Activated CD8-positive, alpha-beta T cell treated with anti-CD3 and anti-CD28 coated beads for 36 hours (primary cell): ENCODE measurements at regions not wholly inside any gene's neighbourhood (a gene's known extent, or its start where the extent isn't known, plus 50 kb on each side); places are given as distances from the start of the nearest gene placed in this dataset.
"Not testable (repeated sequence)": the region's sequence is repeated elsewhere in the genome, so short reads cannot be mapped to it uniquely, and the experiment has no call there.

ENCODE experiments used
- ATAC-seq: fragments of 200-7000 bp; cut with Tn5 transposase; one replicate; pipeline ENCODE4 v1.10.0; 2021; ENCODE audit warnings: mild to moderate bottlenecking, moderate library complexity
- CTCF ChIA-PET: fragments of 350-600 bp; sonication (Branson Sonifier 250); formaldehyde crosslinking; loops from one replicate; lab custom pipeline; 2021; ENCODE audit warnings: antibody characterized with exemption; lab: Charles Lee
- POLR2A ChIA-PET: fragments of 350-600 bp; sonication (Branson Sonifier 250); formaldehyde crosslinking; loops from one replicate; lab custom pipeline; 2021; ENCODE audit warnings: antibody characterized with exemption; lab: Charles Lee
- DNase-seq: peaks from one replicate; pipeline ENCODE4 v3.0.0-alpha.2; 2020
- H3K27ac Mint-ChIP-seq: one replicate; pipeline ENCODE4 v1.8.0; 2021; ENCODE audit warnings: mild to moderate bottlenecking, mixed read lengths
- H3K27me3 Mint-ChIP-seq: one replicate; pipeline ENCODE4 v1.8.0; 2021; ENCODE audit warnings: mixed read lengths
- H3K36me3 Mint-ChIP-seq: one replicate; pipeline ENCODE4 v1.8.0; 2021; ENCODE audit warnings: low read depth, mixed read lengths
- H3K4me1 Mint-ChIP-seq: one replicate; pipeline ENCODE4 v1.8.0; 2021; ENCODE audit warnings: low read depth, mixed read lengths
- H3K4me3 Mint-ChIP-seq: one replicate; pipeline ENCODE4 v1.8.0; 2021; ENCODE audit warnings: mild to moderate bottlenecking, moderate library complexity, mixed read lengths
- H3K9me3 Mint-ChIP-seq: one replicate; pipeline ENCODE4 v1.8.0; 2021; ENCODE audit warnings: mixed read lengths
- intact Hi-C: fragments of 100-400 bp; cut with micrococcal nuclease; formaldehyde crosslinking; loops from one replicate; pipeline ENCODE4 v1.10.0; 2022
- TF ChIP-seq, protein P1 (sequence below): fragments of 200-600 bp; IDR thresholded peaks from one replicate; pipeline ENCODE4 v1.8.0; 2022; ENCODE audit warnings: antibody characterized with exemption, mild to moderate bottlenecking

DNA sequence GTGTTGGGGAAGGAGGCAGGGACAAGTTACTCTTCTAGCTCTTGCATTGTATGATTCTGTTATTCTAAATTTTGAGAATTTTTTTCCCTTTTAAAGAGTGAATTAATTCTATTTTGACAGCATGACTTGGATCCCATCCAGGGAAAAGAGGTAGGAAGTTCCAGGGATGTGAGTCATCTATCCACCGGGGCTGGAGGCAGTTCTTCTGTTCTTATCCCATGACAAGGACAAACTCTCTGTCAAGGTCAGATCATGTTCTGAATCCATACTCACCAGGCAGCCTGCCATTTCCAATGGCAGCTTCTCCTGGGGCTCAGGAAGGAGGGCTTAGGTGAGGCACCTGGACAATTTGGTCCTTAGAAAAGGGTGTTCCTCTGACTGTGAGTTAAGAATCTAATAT is 132.0 kb upstream of the MED14 start:
- ATAC-seq (no peak), DNase-seq (no peak)
- TF ChIP-seq, protein P1, sequence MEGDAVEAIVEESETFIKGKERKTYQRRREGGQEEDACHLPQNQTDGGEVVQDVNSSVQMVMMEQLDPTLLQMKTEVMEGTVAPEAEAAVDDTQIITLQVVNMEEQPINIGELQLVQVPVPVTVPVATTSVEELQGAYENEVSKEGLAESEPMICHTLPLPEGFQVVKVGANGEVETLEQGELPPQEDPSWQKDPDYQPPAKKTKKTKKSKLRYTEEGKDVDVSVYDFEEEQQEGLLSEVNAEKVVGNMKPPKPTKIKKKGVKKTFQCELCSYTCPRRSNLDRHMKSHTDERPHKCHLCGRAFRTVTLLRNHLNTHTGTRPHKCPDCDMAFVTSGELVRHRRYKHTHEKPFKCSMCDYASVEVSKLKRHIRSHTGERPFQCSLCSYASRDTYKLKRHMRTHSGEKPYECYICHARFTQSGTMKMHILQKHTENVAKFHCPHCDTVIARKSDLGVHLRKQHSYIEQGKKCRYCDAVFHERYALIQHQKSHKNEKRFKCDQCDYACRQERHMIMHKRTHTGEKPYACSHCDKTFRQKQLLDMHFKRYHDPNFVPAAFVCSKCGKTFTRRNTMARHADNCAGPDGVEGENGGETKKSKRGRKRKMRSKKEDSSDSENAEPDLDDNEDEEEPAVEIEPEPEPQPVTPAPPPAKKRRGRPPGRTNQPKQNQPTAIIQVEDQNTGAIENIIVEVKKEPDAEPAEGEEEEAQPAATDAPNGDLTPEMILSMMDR, result no peak
- intact Hi-C loops, result no loop called here
- H3K4me3 Mint-ChIP-seq, result no peak overlapping the region
- H3K9me3 Mint-ChIP-seq, result no peaks in the 10 kb centered on the region
- ChIA-PET POLR2A (no interaction called here), CTCF (no interaction called here)
- H3K4me1 Mint-ChIP-seq, result peaks cover 12% of the 10 kb centered on the region
- H3K27ac Mint-ChIP-seq, result no peak overlapping the region
- H3K36me3 Mint-ChIP-seq, result no peaks in the 10 kb centered on the region
- H3K27me3 Mint-ChIP-seq, result peaks cover 1% of the 10 kb centered on the region

- H3K4me3 Mint-ChIP-seq, result no peak overlapping the region
- ATAC-seq (no peak), DNase-seq (no peak)
- no peak overlapping the region for H3K27ac Mint-ChIP-seq
- POLR2A ChIA-PET, result no interaction called here
- no peaks in the 10 kb centered on the region for H3K36me3 Mint-ChIP-seq
- intact Hi-C loops, result no loop called here
- CTCF ChIA-PET, result no interaction called here
- H3K27me3 Mint-ChIP-seq, result peaks cover 1% of the 10 kb centered on the region
- H3K9me3 Mint-ChIP-seq, result no peaks in the 10 kb centered on the region
- peaks cover 12% of the 10 kb centered on the region for H3K4me1 Mint-ChIP-seq
- TF ChIP-seq, protein P1, result no peak
Observed at GRCh38 chrX:40868868-40869267, 133.5 kb upstream of the MED14 start.

DNA sequence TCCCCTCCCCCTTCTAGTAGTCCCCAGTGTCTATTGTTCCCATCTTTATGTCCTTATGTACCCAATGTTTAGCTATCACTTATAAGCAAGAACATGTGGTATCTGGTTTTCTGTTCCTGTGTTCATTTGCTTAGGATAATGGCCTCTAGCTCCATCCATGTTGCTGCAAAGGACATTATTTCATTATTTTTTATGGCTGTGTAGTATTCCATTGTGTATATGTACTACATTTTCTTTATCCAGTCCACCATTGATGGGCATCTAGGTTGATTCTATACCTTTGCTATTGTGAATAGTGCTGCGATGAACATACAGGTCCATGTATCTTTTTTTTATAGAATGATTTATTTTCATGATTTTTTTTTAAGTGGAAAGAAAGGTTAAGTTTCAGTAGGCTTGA is 135.6 kb upstream of the MED14 start:
- H3K27ac Mint-ChIP-seq, H3K4me3 Mint-ChIP-seq, CTCF ChIA-PET, ATAC-seq, H3K9me3 Mint-ChIP-seq, DNase-seq, POLR2A ChIA-PET, H3K36me3 Mint-ChIP-seq, H3K27me3 Mint-ChIP-seq: not testable (repeated sequence)
- intact Hi-C loops, result loop anchor here (10.0 kb wide), 1 partner anchor 244 kb away; no protein-coding TSS in a partner anchor
- peaks cover 12% of the 10 kb centered on the region for H3K4me1 Mint-ChIP-seq

DNA sequence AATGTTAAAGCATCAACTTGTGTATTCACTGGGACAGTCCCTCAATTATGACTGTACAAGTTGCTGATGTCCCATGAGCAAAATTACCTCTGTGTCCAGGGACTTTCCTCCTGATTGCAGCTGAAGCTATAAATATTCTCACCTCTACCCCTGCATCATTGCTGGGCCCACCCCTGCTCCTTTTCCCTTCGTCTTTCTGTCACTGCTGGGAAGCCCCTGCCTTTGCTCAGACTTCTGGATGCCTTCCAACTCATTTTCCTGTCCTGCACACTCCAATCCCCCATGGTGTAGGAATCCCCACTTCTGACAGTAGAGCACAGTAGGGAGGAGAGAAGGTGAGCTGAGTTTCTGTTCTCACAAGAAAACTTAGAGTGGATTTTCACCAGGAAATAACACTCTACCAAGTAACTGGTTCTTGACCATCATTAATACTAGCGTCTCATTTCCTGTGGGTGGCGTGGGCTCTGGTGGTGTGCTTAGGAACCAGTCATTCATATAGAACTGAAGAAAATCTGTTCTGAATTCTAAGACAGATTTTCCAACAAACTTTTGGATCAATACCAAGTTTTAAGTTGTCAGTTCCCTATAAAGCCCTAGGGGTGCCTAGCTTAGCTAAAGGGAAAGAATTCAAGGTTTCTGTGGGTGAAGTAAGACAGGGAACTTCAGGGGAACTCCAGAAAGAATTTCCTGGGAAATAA is 136.2 kb upstream of the MED14 start:
- CTCF ChIA-PET, result no interaction called here
- TF ChIP-seq, protein P1, result no peak
- Mint-ChIP-seq H3K9me3 (no peaks in the 10 kb centered on the region), H3K36me3 (no peaks in the 10 kb centered on the region), H3K27me3 (peaks cover 1% of the 10 kb centered on the region), H3K27ac (peak overlapping the region; percentile 85), H3K4me3 (no peak overlapping the region), H3K4me1 (peaks cover 12% of the 10 kb centered on the region)
- ATAC-seq (peak; percentile 90), DNase-seq (peak; percentile 52)
- intact Hi-C loops, result loop anchor here (10.0 kb wide), 1 partner anchor 243 kb away; no protein-coding TSS in a partner anchor
- POLR2A ChIA-PET, result no interaction called here

DNA sequence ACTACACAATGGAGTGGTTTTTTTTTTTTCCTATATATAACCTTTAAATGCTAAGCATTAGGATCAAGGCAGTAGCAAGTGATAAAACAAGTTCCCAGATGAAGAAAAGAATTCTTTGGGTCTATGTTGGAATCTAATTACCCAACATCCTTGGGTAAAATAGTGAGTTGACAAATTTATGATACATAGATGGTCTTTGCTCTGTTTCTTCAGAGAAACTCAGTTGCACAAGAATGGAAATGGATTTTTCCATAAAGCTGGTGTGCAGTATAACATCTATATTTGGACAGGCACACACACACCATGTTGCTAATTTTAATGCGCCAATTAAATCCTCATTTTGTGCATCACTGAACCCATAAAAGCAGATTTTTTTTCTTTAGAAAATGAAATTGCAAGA is 137.0 kb upstream of the MED14 start:
- ChIA-PET CTCF (interaction anchor here (0.6 kb wide), 1 partner anchor 646 kb away, joined by 3 read pairs; no protein-coding TSS in a partner anchor), POLR2A (no interaction called here)
- Mint-ChIP-seq H3K27ac (no peak overlapping the region), H3K4me1 (peaks cover 12% of the 10 kb centered on the region), H3K36me3 (no peaks in the 10 kb centered on the region), H3K4me3 (no peak overlapping the region), H3K9me3 (no peaks in the 10 kb centered on the region), H3K27me3 (peaks cover 1% of the 10 kb centered on the region)
- intact Hi-C loops, result loop anchor here (10.0 kb wide), 1 partner anchor 242 kb away; no protein-coding TSS in a partner anchor
- TF ChIP-seq, protein P1, result no peak
- ATAC-seq (no peak), DNase-seq (no peak)
